ENCODE measurements at regions not wholly inside any gene's neighbourhood (a gene's known extent, or its start where the extent isn't known, plus 50 kb on each side); places are given as distances from the start of the nearest gene placed in this dataset.

- TF ChIP-seq, protein P1, sequence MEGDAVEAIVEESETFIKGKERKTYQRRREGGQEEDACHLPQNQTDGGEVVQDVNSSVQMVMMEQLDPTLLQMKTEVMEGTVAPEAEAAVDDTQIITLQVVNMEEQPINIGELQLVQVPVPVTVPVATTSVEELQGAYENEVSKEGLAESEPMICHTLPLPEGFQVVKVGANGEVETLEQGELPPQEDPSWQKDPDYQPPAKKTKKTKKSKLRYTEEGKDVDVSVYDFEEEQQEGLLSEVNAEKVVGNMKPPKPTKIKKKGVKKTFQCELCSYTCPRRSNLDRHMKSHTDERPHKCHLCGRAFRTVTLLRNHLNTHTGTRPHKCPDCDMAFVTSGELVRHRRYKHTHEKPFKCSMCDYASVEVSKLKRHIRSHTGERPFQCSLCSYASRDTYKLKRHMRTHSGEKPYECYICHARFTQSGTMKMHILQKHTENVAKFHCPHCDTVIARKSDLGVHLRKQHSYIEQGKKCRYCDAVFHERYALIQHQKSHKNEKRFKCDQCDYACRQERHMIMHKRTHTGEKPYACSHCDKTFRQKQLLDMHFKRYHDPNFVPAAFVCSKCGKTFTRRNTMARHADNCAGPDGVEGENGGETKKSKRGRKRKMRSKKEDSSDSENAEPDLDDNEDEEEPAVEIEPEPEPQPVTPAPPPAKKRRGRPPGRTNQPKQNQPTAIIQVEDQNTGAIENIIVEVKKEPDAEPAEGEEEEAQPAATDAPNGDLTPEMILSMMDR (IDR thresholded peaks at IDR 0.05), result no peak
- TF ChIP-seq EZH2 (IDR thresholded peaks at IDR 0.05), result no peak
- no peak for TF ChIP-seq EZH2phosphoT487 (IDR thresholded peaks at IDR 0.05)
Observed at GRCh38 chr6:121800047-121800446, 364.6 kb downstream of the GJA1 start.

All from neural progenitor cell (in vitro differentiated cells).